Fibroblast of lung (primary cell): ENCODE measurements at regions not wholly inside any gene's neighbourhood (a gene's known extent, or its start where the extent isn't known, plus 50 kb on each side); places are given as distances from the start of the nearest gene placed in this dataset.
"Not testable (repeated sequence)": the region's sequence is repeated elsewhere in the genome, so short reads cannot be mapped to it uniquely, and the experiment has no call there.

Source experiments
- DNase-seq, 2 donors: peaks; one replicate each; pipeline versions ENCODE4 v3.0.0 to v3.0.0-alpha.2; 2010; ENCODE audit warnings: low read depth in 2 of 2
- H2AFZ ChIP-seq: 2 replicates; pipeline ENCODE4 v1.5.1; 2012; ENCODE audit warnings: low read length, control low read depth, inconsistent platforms
- H3K27ac ChIP-seq: 2 replicates; pipeline ENCODE4 v1.5.1; 2011; ENCODE audit warnings: low read length, control low read depth; ENCODE audit not compliant: insufficient read depth
- H3K27me3 ChIP-seq: 2 replicates; pipeline ENCODE4 v1.5.1; 2011; ENCODE audit warnings: mild to moderate bottlenecking, low read length; ENCODE audit not compliant: control insufficient read depth, insufficient read depth
- H3K36me3 ChIP-seq: 2 replicates; pipeline ENCODE4 v1.5.1; 2011; ENCODE audit warnings: low read length; ENCODE audit not compliant: control insufficient read depth, insufficient read depth
- H3K4me1 ChIP-seq: 2 replicates; pipeline ENCODE4 v1.5.1; 2011; ENCODE audit warnings: low read length; ENCODE audit not compliant: control insufficient read depth, insufficient read depth; ENCODE audit errors: extremely low read depth
- H3K4me2 ChIP-seq: 2 replicates; pipeline ENCODE4 v1.5.1; 2011; ENCODE audit warnings: low read length, control low read depth; ENCODE audit not compliant: insufficient read depth; ENCODE audit errors: extremely low read depth
- H3K4me3 ChIP-seq, 4 experiments: fragments of 200-600 bp in 1 of 4; sonication (generic) in 1 of 4; replicated peaks in 1 of 4; 2 replicates each; pipeline ENCODE4 v1.5.1; 2011 to 2016; ENCODE audit warnings: low read length in 4 of 4, low read depth in 3 of 4, mild to moderate bottlenecking in 3 of 4, control low read depth in 2 of 4, inconsistent platforms in 1 of 4, mixed read lengths in 1 of 4; ENCODE audit not compliant: insufficient read depth in 1 of 4; ENCODE audit errors: control extremely low read depth in 1 of 4
- H3K79me2 ChIP-seq: 2 replicates; pipeline ENCODE4 v1.5.1; 2012; ENCODE audit warnings: mild to moderate bottlenecking, low read length, inconsistent platforms; ENCODE audit not compliant: control insufficient read depth, insufficient read depth
- H3K9ac ChIP-seq: 2 replicates; pipeline ENCODE4 v1.5.1; 2011; ENCODE audit warnings: mild to moderate bottlenecking, low read length, control low read depth; ENCODE audit not compliant: insufficient read depth
- H3K9me3 ChIP-seq: 2 replicates; pipeline ENCODE4 v1.5.1; 2012; ENCODE audit warnings: low read depth, low read length; ENCODE audit not compliant: control insufficient read depth, insufficient read depth
- H4K20me1 ChIP-seq: 2 replicates; pipeline ENCODE4 v1.5.1; 2011; ENCODE audit warnings: low read length; ENCODE audit not compliant: control insufficient read depth, insufficient read depth; ENCODE audit errors: extremely low read depth
- CTCF ChIP-seq, 2 donors: IDR thresholded peaks in 1 of 2; conservative IDR thresholded peaks in 1 of 2; 1 replicate in 1 of 2; 2 replicates in 1 of 2; pipeline ENCODE4 v1.5.1; 2011 to 2012; ENCODE audit warnings: low read length in 2 of 2, control low read depth in 1 of 2, inconsistent platforms in 1 of 2, low read depth in 1 of 2, mild to moderate bottlenecking in 1 of 2

- H3K9ac ChIP-seq, H3K9me3 ChIP-seq, H3K79me2 ChIP-seq, H3K4me1 ChIP-seq, H3K27me3 ChIP-seq, H3K36me3 ChIP-seq, DNase-seq, H3K4me3 ChIP-seq, H4K20me1 ChIP-seq, H3K4me2 ChIP-seq, H2AFZ ChIP-seq, H3K27ac ChIP-seq: not testable (repeated sequence)
- TF ChIP-seq CTCF (conservative IDR thresholded peaks at IDR 0.05 in 1 of 2, IDR thresholded peaks at IDR 0.05 in 1 of 2; ENCODE audit: low read depth in 1 of 2, low read length in 2 of 2) = peak; percentile 10 to 14
These were observed 86.1 kb upstream of the XKR3 start for GRCh38 chr22:16911340-16911739.

- H3K9me3 ChIP-seq, H3K4me2 ChIP-seq, H3K4me1 ChIP-seq, H3K36me3 ChIP-seq, H3K27ac ChIP-seq, H3K27me3 ChIP-seq, H4K20me1 ChIP-seq, H3K4me3 ChIP-seq, H2AFZ ChIP-seq, H3K9ac ChIP-seq, H3K79me2 ChIP-seq: not testable (repeated sequence)
- DNase-seq = peak in 1 of 2 donors; percentile 2
These were observed 76.8 kb upstream of the XKR3 start for GRCh38 chr22:16902051-16902450.

- H3K27ac ChIP-seq, H3K36me3 ChIP-seq, H3K4me3 ChIP-seq, H3K27me3 ChIP-seq, H3K79me2 ChIP-seq, H3K9me3 ChIP-seq, DNase-seq, H2AFZ ChIP-seq, H3K4me2 ChIP-seq, H3K9ac ChIP-seq, H4K20me1 ChIP-seq, H3K4me1 ChIP-seq: not testable (repeated sequence)
These were observed 76.4 kb upstream of the XKR3 start for GRCh38 chr22:16901579-16901978.

GRCh38 chr22:16899358-16899757 is 74.1 kb upstream of the XKR3 start:
- not testable (repeated sequence) for H3K4me1 ChIP-seq, H3K36me3 ChIP-seq

More at GRCh38 chr22:16899358-16899757, 74.1 kb upstream of the XKR3 start:
- not testable (repeated sequence) for H2AFZ ChIP-seq, H3K27me3 ChIP-seq, H3K9me3 ChIP-seq, H3K9ac ChIP-seq, DNase-seq, H3K27ac ChIP-seq, H3K79me2 ChIP-seq, H3K4me2 ChIP-seq, H3K4me3 ChIP-seq, H4K20me1 ChIP-seq
